G401.6 (cell line): ENCODE measurements at regions not wholly inside any gene's neighbourhood (a gene's known extent, or its start where the extent isn't known, plus 50 kb on each side); places are given as distances from the start of the nearest gene placed in this dataset.

Experiments used
- FAIRE-seq: peaks from 2 replicates; lab custom pipeline; 2012; peaks lifted over from hg19 to GRCh38; lab: Jason Lieb, UNC

DNA sequence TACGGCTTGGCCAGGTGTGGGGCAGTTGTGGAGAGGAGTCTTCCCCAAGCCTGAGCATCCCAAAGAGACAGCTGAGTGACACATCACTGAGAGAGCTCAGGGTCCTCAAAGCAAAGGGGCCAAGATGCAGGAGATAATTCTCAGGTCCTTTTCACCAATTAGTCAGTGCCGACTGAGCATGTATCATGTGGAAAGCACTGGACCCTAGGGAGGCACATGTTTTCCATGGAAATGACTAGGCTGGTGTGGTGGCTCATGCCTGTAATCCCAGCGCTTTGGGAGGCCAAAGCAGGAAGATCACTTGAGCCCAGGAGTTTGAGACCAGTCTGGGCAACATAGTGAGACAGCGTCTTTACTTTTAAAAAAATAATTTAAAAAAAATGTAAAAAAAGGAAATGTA lies 67.3 kb upstream of the PRPS1 start:
- no peak for FAIRE-seq

DNA sequence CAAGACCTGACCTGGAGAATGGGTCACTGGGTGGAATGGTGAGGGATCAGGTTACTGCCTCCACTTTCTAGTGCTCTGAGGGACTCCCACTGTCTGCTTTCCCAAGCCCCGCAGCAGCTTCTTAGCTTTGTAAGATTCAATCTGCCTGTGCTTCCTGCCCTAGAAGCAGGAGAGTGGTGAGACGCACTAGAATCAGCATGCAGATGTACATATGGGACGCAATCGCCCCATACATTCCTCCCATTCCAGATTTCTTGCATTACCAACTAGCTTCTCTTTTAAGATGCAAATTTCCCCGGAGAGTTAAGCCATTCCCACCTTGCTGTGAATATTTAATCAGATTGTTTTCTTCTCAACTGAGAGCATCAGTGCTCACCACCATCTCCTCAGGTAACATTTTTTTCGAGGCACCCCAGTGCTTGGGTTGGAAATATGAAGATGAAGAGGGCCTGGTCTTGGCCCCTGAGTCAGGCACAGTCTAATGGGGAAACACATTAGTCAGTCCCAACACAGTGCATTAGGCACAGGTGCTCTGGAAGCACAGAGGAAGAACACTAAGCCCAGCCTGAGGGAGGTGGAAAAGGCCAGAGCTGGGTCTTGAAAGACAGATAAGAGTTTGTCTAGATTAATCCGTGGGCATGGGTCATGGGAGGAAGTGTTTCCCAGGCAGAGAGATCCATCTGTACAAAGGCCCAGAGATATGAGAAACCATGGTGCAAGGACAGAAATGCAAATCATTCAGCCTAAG lies 66.7 kb upstream of the PRPS1 start:
- no peak for FAIRE-seq

DNA sequence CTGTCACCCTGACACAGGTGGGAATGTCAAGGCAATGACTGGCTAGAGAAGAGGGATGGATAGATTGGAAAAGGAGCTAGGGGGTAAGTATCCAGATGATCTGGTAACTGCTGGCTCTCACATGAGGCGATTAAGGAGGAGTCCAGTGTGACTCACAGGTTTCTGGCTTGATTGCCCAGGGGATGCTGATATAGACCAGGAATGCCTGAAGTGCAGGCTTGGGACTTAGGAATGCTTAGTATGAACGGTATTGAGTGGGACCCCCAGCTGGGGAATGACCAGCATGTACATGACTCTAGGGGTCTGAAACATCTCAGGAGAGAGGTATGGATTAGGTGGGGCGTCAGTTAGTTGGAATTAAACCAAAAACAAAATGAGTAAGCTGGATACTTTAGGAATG lies 65.8 kb upstream of the PRPS1 start:
- FAIRE-seq, result no peak

DNA sequence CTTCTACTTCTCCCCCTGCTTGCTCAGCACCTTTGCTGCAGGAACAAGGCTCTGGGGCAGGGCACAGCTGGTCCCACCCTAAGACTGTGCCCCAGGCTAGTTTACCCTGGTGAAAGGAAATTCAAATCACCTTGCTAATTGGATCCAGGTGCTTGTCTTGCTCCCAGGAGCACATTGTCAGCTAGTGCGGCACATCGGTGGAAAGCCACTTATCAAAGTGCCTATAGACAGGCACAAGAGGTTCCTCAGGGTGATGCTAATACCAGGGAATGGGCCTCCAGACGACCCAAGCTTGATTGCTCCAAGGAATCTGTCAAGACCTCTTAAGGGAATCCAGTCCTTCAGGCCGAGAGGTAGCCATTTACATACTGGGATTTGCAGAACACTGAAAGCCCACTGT lies 64.5 kb upstream of the PRPS1 start:
- no peak for FAIRE-seq

GRCh38 chrX:107565015-107565414 lies 63.3 kb upstream of the PRPS1 start:
- FAIRE-seq, result no peak

DNA sequence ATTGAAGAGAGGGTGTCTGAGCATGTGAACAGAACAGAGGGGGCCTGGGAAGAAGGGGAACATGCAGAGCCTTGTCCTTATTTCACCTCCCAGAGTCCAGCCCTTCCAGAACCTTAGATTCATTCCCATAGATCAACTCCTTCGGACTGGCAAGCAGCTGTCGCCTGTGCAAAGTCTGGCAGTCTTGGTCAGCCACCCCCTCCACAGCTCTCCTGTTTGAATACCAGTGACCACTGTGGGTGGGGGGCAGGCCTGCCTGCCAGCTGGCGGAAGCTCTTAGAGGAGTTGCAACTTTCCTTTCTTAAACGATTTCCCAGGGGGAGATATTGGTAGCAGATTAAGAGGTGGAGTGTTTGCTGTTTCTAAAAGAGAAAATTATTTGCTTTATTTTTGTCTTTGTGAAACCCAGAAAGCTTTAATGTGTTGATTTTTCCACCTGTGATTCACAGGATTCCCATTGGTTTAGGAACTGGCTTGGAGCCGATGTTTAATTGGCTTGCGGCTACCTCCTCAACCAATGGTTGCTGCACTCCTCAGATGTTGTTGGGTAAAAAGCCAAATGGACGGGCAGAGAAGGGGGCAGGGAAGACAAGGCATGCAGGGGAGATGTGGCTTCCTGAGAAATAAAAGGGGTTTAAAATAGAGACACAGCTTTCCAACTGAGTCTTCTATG lies 62.2 kb upstream of the PRPS1 start:
- peak; percentile 71 for FAIRE-seq

DNA sequence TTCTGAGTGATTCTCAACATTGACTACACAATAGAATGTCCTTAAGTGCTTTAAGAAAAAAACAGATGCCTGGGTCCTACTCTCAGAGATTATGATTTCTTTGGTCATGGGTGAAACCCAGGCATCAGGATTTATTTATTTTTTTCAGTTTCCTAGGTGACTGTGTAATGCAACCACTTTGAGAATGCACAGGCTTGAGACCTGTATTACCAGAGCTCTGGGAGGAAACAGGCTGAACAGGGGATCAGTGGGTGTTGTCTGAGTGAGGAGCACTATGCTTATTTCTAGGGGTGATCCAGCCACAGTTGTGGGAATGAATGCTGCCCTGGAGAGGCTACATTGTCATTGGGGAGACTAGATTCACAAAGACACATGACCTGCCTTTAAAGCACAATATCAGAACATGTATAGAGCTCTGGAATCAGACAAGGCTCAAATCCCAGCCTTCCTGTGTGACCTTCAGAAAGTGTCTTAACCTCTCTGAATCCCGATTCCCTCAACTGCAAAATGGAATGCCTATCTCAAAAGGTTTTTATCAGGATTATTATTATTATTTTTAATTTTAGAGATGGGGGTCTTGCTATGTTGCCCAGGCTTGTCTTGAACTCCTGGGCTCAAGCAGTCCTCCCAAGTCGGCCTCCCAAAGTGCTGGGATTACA lies 61.6 kb upstream of the PRPS1 start:
- FAIRE-seq, result no peak

DNA sequence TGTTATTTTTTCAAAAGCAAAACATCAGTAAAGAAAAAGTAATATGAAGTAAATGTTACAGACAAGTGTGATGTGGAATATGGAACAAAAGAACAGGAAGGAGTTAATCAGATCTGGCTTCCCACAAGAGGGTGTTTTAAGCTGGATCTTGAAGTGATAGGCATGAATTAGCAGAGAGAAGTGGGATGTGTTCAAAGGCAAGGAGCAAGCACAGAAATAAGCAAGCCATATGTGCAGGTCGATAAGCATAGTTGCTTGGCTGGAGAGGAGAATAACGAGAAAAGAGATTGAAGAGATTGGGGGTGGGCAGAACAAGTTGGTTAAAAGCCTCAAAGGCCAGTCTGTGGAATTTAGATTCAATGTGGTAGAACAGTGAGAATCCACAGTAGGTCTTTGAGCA lies 60.9 kb upstream of the PRPS1 start:
- no peak for FAIRE-seq

GRCh38 chrX:107571296-107571998 lies 56.9 kb upstream of the PRPS1 start:
- FAIRE-seq, result no peak

GRCh38 chrX:107573016-107573415 lies 55.3 kb upstream of the PRPS1 start:
- FAIRE-seq, result no peak

DNA sequence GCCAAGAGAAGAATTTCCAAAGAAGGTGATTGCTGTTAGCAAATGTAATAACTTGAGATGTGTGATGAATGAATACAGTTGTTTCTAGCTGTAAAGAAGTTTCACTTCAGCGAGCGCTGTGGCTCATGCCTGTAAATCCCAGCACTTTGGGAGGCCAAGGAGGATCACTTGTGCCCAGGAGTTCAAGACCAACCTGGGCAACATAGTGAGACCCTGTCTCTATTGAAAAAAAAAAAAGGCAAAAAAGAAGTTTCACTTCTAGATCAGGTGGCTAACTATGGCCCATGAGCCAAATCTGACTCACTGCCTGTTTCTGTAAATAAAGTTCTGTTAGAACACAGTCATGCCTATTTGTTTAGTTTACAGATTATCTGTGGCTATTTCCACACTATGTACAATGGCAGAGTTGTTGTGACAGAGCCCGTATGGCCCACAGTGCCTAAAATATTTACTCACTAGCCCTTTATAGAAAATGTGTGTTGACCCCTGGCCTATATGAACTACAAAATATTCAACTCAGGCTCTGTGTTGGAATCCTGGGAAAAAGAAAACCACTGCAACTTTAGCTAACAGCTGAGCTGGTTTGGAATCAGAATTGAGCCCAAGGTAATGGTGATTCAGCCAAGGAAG lies 54.1 kb upstream of the PRPS1 start:
- no peak for FAIRE-seq

DNA sequence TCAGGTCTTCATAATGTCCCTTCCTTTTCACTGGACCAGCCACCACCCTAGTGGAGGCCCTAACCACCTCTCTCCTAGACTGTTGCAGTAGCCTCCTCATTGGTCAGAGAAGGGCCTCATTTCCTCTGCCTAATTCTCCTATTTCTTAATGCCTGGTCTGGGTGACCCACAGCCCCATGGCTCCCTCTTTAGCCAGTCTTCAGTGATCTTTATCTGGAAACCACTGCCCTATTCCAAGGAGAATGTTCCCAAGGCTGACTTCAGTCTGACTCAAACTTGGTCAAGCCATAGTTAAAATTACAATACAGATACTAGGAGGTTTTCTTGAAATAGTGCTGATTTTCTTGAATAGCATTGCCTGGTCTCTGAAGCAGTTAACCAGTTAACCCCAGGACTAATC lies 53.6 kb upstream of the PRPS1 start:
- FAIRE-seq, result no peak

DNA sequence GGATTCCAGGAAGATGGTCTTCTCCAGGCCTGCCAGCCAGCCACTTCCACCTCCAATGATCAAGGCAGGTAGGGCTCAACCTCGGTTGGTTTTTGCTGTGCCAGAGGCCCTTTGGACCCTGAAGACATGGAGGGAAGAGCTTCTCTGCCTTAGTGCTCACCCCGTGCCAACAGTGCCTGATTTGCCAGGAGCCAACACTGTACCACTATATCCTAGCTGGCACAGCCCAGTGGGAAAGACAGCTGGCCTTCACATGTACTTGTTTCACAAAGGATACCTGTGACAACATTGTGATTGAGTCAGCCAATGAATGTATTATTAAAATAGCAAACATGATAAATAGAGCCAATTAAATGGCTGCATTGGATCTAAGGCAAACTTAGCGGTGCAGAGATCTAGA lies 51.9 kb upstream of the PRPS1 start:
- no peak for FAIRE-seq

DNA sequence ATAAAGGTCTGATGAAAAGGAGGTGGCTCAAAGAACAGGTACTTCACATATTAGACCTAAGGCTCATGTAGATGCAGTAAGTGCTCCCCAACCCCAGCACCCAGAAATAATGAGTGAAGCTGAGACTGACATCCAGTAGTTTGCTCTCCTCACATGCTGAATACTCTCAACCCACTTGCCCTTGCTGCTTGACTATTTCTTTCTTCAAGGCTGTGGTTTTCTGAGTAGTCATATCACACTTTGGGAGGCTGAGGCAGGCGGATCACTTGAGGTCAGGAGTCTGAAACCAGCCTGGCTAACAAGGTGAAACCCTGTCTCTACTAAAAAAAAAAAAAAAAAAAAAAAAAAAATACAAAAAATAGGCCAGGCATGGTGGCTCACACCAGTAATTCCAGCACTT lies 51.5 kb upstream of the PRPS1 start:
- FAIRE-seq, result no peak

GRCh38 chrX:107577933-107578332 lies 50.4 kb upstream of the PRPS1 start:
- FAIRE-seq, result no peak
